Keratinocyte (primary cell): ENCODE measurements at regions not wholly inside any gene's neighbourhood (a gene's known extent, or its start where the extent isn't known, plus 50 kb on each side); places are given as distances from the start of the nearest gene placed in this dataset.

Experiments used
- EZH2 ChIP-seq: IDR thresholded peaks from one replicate; pipeline ENCODE4 v1.6.1; 2012; ENCODE audit warnings: inconsistent platforms, mild to moderate bottlenecking, low read length, moderate library complexity
- TF ChIP-seq, protein P1 (sequence below), 3 experiments: IDR thresholded peaks in 1 of 3; conservative IDR thresholded peaks in 1 of 3; optimal IDR thresholded peaks in 1 of 3; 2 replicates in 2 of 3; 3 replicates in 1 of 3; pipeline versions ENCODE3 to v1.5.1; 2011; ENCODE audit warnings: low read length in 3 of 3, mild to moderate bottlenecking in 3 of 3, moderate library complexity in 2 of 3, control low read depth in 1 of 3, inconsistent platforms in 1 of 3; ENCODE audit not compliant: insufficient read depth in 2 of 3; ENCODE audit errors: extremely low read depth in 1 of 3

DNA sequence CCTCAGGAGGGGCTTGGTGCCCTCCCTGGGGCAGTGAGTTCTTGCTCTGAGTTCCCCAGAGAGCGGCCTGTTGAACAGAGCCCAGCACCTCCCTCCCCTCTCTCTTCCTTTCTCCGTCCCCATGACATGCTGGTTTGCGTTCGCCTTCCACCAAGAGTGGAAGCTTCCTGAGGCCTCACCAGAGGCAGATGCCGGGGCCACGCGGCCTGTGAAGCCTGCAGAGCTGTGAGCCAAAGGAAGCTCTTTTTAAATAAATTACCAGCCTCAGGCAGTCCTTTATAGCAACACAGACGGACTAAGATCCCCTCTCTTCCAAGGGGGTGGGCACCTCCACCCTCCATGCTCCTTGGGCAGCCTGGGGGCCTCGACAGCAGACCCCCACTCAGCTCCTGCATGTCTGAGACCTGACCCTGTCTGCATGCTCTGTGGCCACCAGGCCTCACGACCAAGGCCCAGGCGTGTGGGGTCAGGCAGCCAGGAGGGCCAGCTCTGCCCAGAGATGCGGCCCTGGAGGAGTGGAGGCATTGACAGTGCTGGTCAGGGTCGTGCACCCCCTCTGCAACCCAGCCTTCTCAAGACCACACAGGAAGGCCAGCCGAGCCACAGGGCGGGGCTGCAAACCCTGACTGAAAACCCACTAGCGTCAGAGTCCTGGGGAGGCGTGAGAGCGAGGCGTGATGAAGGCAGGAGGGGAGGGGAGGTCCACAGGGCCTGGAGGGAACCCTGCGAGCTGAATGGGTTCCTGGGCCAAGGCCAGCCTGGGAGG, 54.6 kb upstream of the ADGRA1 start:
- TF ChIP-seq, protein P1, sequence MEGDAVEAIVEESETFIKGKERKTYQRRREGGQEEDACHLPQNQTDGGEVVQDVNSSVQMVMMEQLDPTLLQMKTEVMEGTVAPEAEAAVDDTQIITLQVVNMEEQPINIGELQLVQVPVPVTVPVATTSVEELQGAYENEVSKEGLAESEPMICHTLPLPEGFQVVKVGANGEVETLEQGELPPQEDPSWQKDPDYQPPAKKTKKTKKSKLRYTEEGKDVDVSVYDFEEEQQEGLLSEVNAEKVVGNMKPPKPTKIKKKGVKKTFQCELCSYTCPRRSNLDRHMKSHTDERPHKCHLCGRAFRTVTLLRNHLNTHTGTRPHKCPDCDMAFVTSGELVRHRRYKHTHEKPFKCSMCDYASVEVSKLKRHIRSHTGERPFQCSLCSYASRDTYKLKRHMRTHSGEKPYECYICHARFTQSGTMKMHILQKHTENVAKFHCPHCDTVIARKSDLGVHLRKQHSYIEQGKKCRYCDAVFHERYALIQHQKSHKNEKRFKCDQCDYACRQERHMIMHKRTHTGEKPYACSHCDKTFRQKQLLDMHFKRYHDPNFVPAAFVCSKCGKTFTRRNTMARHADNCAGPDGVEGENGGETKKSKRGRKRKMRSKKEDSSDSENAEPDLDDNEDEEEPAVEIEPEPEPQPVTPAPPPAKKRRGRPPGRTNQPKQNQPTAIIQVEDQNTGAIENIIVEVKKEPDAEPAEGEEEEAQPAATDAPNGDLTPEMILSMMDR (optimal IDR thresholded peaks at IDR 0.05 in 1 of 3, IDR thresholded peaks at IDR 0.05 in 1 of 3, conservative IDR thresholded peaks at IDR 0.05 in 1 of 3; ENCODE audit: extremely low read depth in 1 of 3, insufficient read depth in 2 of 3, low read length in 3 of 3): no peak
- TF ChIP-seq EZH2: no peak
